SK-N-SH (cell line): ENCODE measurements at regions not wholly inside any gene's neighbourhood (a gene's known extent, or its start where the extent isn't known, plus 50 kb on each side); places are given as distances from the start of the nearest gene placed in this dataset.

Experiments
- CTCF ChIP-seq: fragments of 200-600 bp; sonication (generic); IDR thresholded peaks from 2 replicates; pipeline ENCODE4 v1.6.1; 2017; ENCODE audit warnings: antibody characterized with exemption, mild to moderate bottlenecking, moderate library complexity
- EP300 ChIP-seq, 2 experiments: IDR thresholded peaks; 2 replicates each; pipeline versions ENCODE4 v1.4.0 to v1.6.1; 2012; ENCODE audit warnings: borderline replicate concordance in 1 of 2, low read depth in 1 of 2, low read length in 1 of 2
- FOSL2 ChIP-seq: IDR thresholded peaks from 2 replicates; pipeline ENCODE4 v1.4.0; 2012; ENCODE audit warnings: low read depth, mild to moderate bottlenecking, moderate library complexity, borderline replicate concordance
- NFIC ChIP-seq: IDR thresholded peaks from 2 replicates; pipeline ENCODE4 v1.4.0; 2012; ENCODE audit warnings: borderline replicate concordance
- POLR2AphosphoS5 ChIP-seq: IDR thresholded peaks from 2 replicates; pipeline ENCODE4 v1.6.1; 2012; ENCODE audit warnings: low read depth, low read length
- RAD21 ChIP-seq: IDR thresholded peaks from 2 replicates; pipeline ENCODE4 v1.6.1; 2012; ENCODE audit warnings: mild to moderate bottlenecking, low read length
- RCOR1 ChIP-seq: fragments of 150-350 bp; IDR thresholded peaks from 2 replicates; pipeline ENCODE4 v1.6.1; 2017; ENCODE audit warnings: antibody characterized with exemption, low read length
- REST ChIP-seq: IDR thresholded peaks from 2 replicates; pipeline ENCODE4 v1.6.1; 2012; ENCODE audit warnings: mild to moderate bottlenecking, low read depth, low read length, moderate library complexity
- SMC3 ChIP-seq: IDR thresholded peaks from 2 replicates; pipeline ENCODE4 v1.6.1; 2012; ENCODE audit warnings: low read depth, low read length, improper control_type of control experiment
- USF2 ChIP-seq: fragments of 150-350 bp; IDR thresholded peaks from 2 replicates; pipeline ENCODE4 v1.6.1; 2017; ENCODE audit warnings: antibody characterized with exemption, low read length, low read depth, borderline replicate concordance
- YY1 ChIP-seq: IDR thresholded peaks from 2 replicates; pipeline ENCODE4 v1.4.0; 2012; ENCODE audit warnings: low read depth, mild to moderate bottlenecking

- TF ChIP-seq EP300 (IDR thresholded peaks at IDR 0.05; ENCODE audit: borderline replicate concordance in 1 of 2, low read depth in 1 of 2, low read length in 1 of 2) (no peak), RCOR1 (no peak), FOSL2 (no peak), RAD21 (no peak), REST (no peak), POLR2AphosphoS5 (no peak), CTCF (no peak), USF2 (no peak), SMC3 (no peak), NFIC (no peak), YY1 (no peak)
Observed at GRCh38 chr5:166637295-166637694, 1654.2 kb upstream of the WWC1 start.
